PFSK-1 (cell line): ENCODE measurements at regions not wholly inside any gene's neighbourhood (a gene's known extent, or its start where the extent isn't known, plus 50 kb on each side); places are given as distances from the start of the nearest gene placed in this dataset.

ENCODE experiments used
- FOXP2 ChIP-seq: optimal IDR thresholded peaks from 2 replicates; pipeline ENCODE3; 2011; ENCODE audit warnings: borderline replicate concordance, control low read depth, inconsistent platforms; ENCODE audit not compliant: insufficient read depth; ENCODE audit errors: extremely low read length, extremely low read depth
- POLR2AphosphoS5 ChIP-seq: IDR thresholded peaks from 2 replicates; pipeline ENCODE4 v1.6.1; 2012; ENCODE audit warnings: low read depth, mild to moderate bottlenecking, control low read depth, low read length, moderate library complexity
- SIN3A ChIP-seq: IDR thresholded peaks from 2 replicates; pipeline ENCODE4 v1.6.1; 2012; ENCODE audit warnings: mild to moderate bottlenecking, low read length, moderate library complexity, borderline replicate concordance; ENCODE audit not compliant: insufficient read depth
- TAF1 ChIP-seq: IDR thresholded peaks from 2 replicates; pipeline ENCODE4 v1.6.1; 2012; ENCODE audit warnings: low read length, control low read depth, borderline replicate concordance; ENCODE audit not compliant: insufficient read depth
- TF ChIP-seq, protein P1 (sequence below), 2 experiments: IDR thresholded peaks; 2 replicates each; pipeline versions ENCODE4 v1.6.1 to v1.8.0; 2011 to 2012; ENCODE audit warnings: low read depth in 2 of 2, low read length in 2 of 2, control low read depth in 1 of 2, inconsistent platforms in 1 of 2, mild to moderate bottlenecking in 1 of 2, moderate library complexity in 1 of 2; ENCODE audit not compliant: insufficient read depth in 1 of 2

DNA sequence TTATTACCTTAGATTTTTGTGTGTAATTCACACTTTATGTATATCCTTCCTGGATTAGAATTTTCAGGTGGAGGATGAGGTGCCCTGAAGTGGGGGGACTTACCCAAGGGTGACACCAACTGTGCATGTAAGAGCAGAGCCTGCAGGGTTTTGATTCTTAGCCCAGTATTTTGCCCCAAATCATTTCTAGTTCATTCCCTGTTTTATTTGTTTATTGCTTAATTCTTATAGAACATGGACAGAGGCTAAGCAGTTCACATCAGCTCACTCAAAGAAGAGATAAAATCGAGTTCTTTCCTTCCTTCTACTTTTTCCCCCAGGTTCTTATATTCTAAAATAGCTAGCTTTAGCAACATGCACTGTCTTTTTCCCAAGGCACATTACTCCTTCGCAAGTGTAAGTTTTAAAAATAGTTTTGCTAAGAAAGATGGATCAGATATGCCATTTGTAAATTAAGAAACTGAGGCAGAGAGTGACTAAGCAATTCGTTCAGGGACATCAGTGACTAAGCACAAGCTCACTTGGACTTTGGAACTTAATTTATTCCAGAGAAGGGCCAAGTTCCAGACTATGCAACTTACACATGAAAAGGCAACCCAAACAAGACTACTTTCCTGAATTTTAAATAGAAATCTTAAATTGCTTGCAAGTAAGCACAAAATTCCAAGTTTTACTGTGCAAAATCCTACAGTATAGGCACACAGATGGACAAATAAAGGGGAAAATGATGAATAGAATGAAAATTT, 427.9 kb upstream of the POU3F3 start:
- TF ChIP-seq POLR2AphosphoS5 (no peak), TAF1 (no peak), SIN3A (no peak), FOXP2 (no peak)
- TF ChIP-seq, protein P1, sequence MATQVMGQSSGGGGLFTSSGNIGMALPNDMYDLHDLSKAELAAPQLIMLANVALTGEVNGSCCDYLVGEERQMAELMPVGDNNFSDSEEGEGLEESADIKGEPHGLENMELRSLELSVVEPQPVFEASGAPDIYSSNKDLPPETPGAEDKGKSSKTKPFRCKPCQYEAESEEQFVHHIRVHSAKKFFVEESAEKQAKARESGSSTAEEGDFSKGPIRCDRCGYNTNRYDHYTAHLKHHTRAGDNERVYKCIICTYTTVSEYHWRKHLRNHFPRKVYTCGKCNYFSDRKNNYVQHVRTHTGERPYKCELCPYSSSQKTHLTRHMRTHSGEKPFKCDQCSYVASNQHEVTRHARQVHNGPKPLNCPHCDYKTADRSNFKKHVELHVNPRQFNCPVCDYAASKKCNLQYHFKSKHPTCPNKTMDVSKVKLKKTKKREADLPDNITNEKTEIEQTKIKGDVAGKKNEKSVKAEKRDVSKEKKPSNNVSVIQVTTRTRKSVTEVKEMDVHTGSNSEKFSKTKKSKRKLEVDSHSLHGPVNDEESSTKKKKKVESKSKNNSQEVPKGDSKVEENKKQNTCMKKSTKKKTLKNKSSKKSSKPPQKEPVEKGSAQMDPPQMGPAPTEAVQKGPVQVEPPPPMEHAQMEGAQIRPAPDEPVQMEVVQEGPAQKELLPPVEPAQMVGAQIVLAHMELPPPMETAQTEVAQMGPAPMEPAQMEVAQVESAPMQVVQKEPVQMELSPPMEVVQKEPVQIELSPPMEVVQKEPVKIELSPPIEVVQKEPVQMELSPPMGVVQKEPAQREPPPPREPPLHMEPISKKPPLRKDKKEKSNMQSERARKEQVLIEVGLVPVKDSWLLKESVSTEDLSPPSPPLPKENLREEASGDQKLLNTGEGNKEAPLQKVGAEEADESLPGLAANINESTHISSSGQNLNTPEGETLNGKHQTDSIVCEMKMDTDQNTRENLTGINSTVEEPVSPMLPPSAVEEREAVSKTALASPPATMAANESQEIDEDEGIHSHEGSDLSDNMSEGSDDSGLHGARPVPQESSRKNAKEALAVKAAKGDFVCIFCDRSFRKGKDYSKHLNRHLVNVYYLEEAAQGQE (IDR thresholded peaks at IDR 0.05; ENCODE audit: insufficient read depth in 1 of 2, low read depth in 2 of 2, low read length in 2 of 2): no peak
